Ovary (tissue), 7 donors: ENCODE measurements at regions not wholly inside any gene's neighbourhood (a gene's known extent, or its start where the extent isn't known, plus 50 kb on each side); places are given as distances from the start of the nearest gene placed in this dataset.

Experiments used
- DNase-seq, 5 donors: peaks; one replicate each; pipeline ENCODE4 v3.0.0-alpha.2; 2019 to 2020
- H3K27ac ChIP-seq, 2 donors: fragments of 200-600 bp; one replicate each; pipeline versions ENCODE4 v1.5.1 to v1.8.0; 2019 to 2022
- H3K27me3 ChIP-seq: fragments of 200-600 bp; one replicate; pipeline ENCODE4 v1.8.0; 2022
- H3K36me3 ChIP-seq: fragments of 200-600 bp; sonication (generic); one replicate; pipeline ENCODE4 v1.5.1; 2019
- H3K4me1 ChIP-seq: one replicate; pipeline ENCODE4 v1.8.1; 2013; ENCODE audit warnings: mild to moderate bottlenecking, moderate library complexity; ENCODE audit not compliant: insufficient read depth
- H3K4me3 ChIP-seq: fragments of 200-600 bp; sonication (generic); one replicate; pipeline ENCODE4 v1.5.1; 2017
- H3K9me3 ChIP-seq, 2 donors: fragments of 200-600 bp in 1 of 2; sonication (generic) in 1 of 2; one replicate each; pipeline versions ENCODE4 v1.5.1 to v1.8.1; 2013 to 2019; ENCODE audit warnings: mild to moderate bottlenecking in 1 of 2, moderate library complexity in 1 of 2
- EP300 ChIP-seq: sonication (generic); formaldehyde crosslinking; IDR thresholded peaks from one replicate; pipeline ENCODE4 v1.6.1; 2017; ENCODE audit warnings: antibody characterized with exemption
- POLR2A ChIP-seq: fragments of 450-650 bp; IDR thresholded peaks from one replicate; pipeline ENCODE4 v1.6.1; 2017; ENCODE audit warnings: antibody characterized with exemption, mild to moderate bottlenecking, moderate library complexity
- WGBS, 3 donors: extraction: QIAGEN DNeasy Blood & Tissue Kit in 1 of 3; methylation state at CpG; one replicate each; pipeline versions ENCODE4 v1.1.5 to v1.1.7; 2013 to 2017; 5-methylcytosine and 5-hydroxymethylcytosine counted together
- intact Hi-C, 4 donors: fragments of 100-400 bp; cut with DNase I; formaldehyde crosslinking; loops; one replicate each; pipeline versions ENCODE4 v1.11.0 to v1.15.1; 2022 to 2023
- TF ChIP-seq, protein P1 (sequence below), 3 donors: fragments of 450-650 bp in 2 of 3; fragments of 200-600 bp in 1 of 3; IDR thresholded peaks; one replicate each; pipeline versions ENCODE4 v1.5.1 to v1.8.0; 2016 to 2022; ENCODE audit warnings: antibody characterized with exemption in 3 of 3, mild to moderate bottlenecking in 1 of 3
- donor health status: DM: no; HTN: no; CAD: no; lungs with moderate emphysema.
- donor health status: DM: no; HTN: no; CAD: no.
- donor health status: Bipolar disorder and iron deficiency.
- donor health status: DM: no; HTN: no; CAD: no.
- donor health status: DM: yes; HTN: yes; CAD: no.

DNA sequence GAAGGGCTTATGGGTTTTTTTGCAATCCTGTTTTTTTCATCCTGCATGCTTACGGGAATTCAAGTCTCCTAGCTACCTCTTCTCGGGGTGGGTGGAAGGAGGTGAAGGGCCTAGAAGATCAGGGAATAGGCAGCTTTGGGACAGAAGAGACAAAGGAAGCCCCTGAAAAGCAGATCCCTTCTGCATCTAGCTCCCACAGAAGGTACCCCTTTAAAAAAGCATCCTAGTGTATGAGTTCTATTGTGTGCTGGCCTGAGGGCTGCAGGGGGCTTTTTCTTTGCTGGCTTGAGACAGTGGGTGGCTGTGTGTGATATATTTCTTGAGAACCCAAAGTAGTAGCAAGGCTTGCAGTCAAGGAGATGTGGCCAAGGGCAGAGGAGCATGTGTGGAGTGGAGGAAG, 330.5 kb downstream of the MAF start:
- Histone ChIP-seq H3K27me3 (no peaks in the 10 kb centered on the region), H3K4me1 (no peaks in the 10 kb centered on the region), H3K27ac (no peak overlapping the region), H3K4me3 (no peak overlapping the region), H3K36me3 (no peaks in the 10 kb centered on the region), H3K9me3 (no peaks in the 10 kb centered on the region)
- no peak for TF ChIP-seq EP300
- TF ChIP-seq, protein P1, sequence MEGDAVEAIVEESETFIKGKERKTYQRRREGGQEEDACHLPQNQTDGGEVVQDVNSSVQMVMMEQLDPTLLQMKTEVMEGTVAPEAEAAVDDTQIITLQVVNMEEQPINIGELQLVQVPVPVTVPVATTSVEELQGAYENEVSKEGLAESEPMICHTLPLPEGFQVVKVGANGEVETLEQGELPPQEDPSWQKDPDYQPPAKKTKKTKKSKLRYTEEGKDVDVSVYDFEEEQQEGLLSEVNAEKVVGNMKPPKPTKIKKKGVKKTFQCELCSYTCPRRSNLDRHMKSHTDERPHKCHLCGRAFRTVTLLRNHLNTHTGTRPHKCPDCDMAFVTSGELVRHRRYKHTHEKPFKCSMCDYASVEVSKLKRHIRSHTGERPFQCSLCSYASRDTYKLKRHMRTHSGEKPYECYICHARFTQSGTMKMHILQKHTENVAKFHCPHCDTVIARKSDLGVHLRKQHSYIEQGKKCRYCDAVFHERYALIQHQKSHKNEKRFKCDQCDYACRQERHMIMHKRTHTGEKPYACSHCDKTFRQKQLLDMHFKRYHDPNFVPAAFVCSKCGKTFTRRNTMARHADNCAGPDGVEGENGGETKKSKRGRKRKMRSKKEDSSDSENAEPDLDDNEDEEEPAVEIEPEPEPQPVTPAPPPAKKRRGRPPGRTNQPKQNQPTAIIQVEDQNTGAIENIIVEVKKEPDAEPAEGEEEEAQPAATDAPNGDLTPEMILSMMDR (IDR thresholded peaks at IDR 0.05), result no peak
- no peak for TF ChIP-seq POLR2A
- intact Hi-C loops, result no loop called here
- WGBS, 3 donors, result 95 to 98% (median 96%) methylated on average over 2 of the region's 2 CpGs
- DNase-seq, result no peak

DNA sequence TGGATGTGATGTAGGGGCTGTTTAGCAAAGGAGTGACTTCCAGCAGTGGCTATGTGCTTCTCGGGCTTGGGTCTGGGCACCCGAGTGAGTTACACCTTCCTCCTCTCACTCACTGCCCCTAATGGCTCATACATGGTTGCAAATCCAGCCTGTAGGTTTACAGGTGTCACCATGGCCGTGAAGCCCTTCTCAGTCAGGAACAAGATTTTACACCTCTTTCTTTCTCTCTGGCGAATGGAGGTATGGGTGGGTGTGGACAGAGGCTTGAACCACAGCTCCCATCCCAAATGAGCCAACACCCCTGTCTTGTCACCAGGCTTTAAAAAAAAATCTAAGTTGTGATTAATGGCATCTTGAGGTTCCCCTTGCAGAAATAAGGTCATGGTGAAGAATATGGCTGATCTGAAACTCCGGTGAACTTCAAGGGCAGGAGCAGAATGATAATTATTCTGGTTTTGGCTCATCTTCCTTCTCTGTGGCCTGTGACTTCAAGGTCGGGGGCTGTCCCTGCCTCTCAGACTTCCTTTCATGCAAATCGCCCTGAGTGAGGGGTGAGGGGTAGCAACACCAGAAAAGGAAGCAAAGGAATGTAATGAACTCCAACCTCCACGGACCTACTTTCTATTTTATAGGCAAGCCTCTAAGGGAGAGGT, 331.2 kb downstream of the MAF start:
- TF ChIP-seq, protein P1 (IDR thresholded peaks at IDR 0.05), result no peak
- TF ChIP-seq EP300 (no peak), POLR2A (no peak)
- Histone ChIP-seq H3K27ac (no peak overlapping the region), H3K9me3 (no peaks in the 10 kb centered on the region), H3K36me3 (no peaks in the 10 kb centered on the region), H3K4me1 (no peaks in the 10 kb centered on the region), H3K4me3 (no peak overlapping the region), H3K27me3 (no peaks in the 10 kb centered on the region)
- intact Hi-C loops, result no loop called here
- DNase-seq, result no peak
- 81 to 86% (median 85%) methylated on average over 8 of the region's 8 CpGs for WGBS, 3 donors

DNA sequence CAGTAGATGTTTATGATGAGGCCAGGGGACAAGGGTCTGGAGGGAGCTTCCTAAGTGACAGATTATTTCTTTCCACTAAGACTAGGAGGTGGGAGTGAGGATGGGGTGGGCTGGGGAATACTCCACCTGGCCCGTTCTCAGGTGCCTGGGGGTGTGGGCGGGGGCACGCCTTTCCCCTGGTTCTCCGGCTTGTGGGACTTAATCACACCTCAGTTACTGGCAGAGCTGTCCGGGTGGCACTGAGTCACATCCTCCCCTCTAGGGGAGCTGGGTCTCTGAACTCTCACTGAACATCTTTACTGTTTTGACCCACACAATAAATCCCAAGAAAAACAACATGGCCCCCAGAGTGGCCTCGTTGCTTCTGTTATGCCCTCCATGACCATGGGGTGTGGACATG, 332.8 kb downstream of the MAF start:
- H3K4me1 ChIP-seq, result no peaks in the 10 kb centered on the region
- no peak overlapping the region for H3K4me3 ChIP-seq
- DNase-seq, result no peak
- no peaks in the 10 kb centered on the region for H3K36me3 ChIP-seq
- intact Hi-C loops, result no loop called here
- H3K27ac ChIP-seq, result no peak overlapping the region
- no peak for TF ChIP-seq POLR2A
- TF ChIP-seq, protein P1 (IDR thresholded peaks at IDR 0.05), result no peak
- TF ChIP-seq EP300, result no peak
- WGBS, 3 donors, result 78 to 87% (median 82%) methylated on average over 6 of the region's 6 CpGs
- H3K9me3 ChIP-seq, result no peaks in the 10 kb centered on the region
- H3K27me3 ChIP-seq, result no peaks in the 10 kb centered on the region

DNA sequence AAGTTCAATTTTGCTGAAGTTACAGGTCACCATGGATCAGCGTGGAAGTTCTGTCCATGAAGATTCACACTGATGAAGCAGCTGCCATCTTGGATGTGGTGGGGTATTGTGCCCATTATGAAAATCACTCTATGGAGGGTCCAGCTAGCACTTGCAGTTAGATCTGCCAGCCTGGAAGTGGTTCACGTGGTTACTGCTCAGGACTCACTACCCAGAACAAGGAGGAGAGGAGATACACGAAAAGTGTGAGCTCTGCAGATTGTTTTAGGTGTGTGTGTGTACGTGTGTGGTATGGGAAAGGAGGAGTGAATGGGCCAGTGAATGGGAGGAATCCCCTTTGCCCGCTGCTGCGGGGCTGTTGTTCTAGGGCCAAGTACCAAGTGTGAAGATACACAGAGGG, 333.4 kb downstream of the MAF start:
- TF ChIP-seq, protein P1 (IDR thresholded peaks at IDR 0.05), result no peak
- TF ChIP-seq EP300 (no peak), POLR2A (no peak)
- Histone ChIP-seq H3K36me3 (no peaks in the 10 kb centered on the region), H3K4me3 (no peak overlapping the region), H3K27me3 (no peaks in the 10 kb centered on the region), H3K4me1 (no peaks in the 10 kb centered on the region), H3K27ac (no peak overlapping the region), H3K9me3 (no peaks in the 10 kb centered on the region)
- 92 to 95% (median 92%) methylated on average over 6 of the region's 6 CpGs for WGBS, 3 donors
- DNase-seq, result no peak
- intact Hi-C loops, result no loop called here
